ENCODE measurements at regions not wholly inside any gene's neighbourhood (a gene's known extent, or its start where the extent isn't known, plus 50 kb on each side); places are given as distances from the start of the nearest gene placed in this dataset.

GRCh38 chr13:34056733-34057258 lies 238.8 kb downstream of the RFC3 start:
- TF ChIP-seq POLR2A (IDR thresholded peaks at IDR 0.05) (no peak), CTCF (IDR thresholded peaks at IDR 0.05) (no peak)

Data from heart left ventricle (tissue), 13 donors.